HepG2 (cell line): ENCODE measurements at regions not wholly inside any gene's neighbourhood (a gene's known extent, or its start where the extent isn't known, plus 50 kb on each side); places are given as distances from the start of the nearest gene placed in this dataset.

Source experiments
- ATAC-seq: fragments of 200-7000 bp; cut with Tn5 transposase; 3 replicates; pipeline ENCODE4 v1.9.1; 2020; ENCODE audit warnings: mild to moderate bottlenecking, moderate library complexity
- BruUV-seq: library from RNA; stranded (reverse); fragments of 400-500 nt; replicated peaks from 2 replicates; lab custom pipeline; 2021; lab: Mats Ljungman, UMichigan
- CTCF ChIA-PET: fragments of 300-600 bp; formaldehyde crosslinking; extraction: SDS; loops from one replicate; lab custom pipeline; 2021; ENCODE audit warnings: low total read pairs, inconsistent platforms, low intra/inter-chr PET ratio; lab: Yijun Ruan, JAX
- POLR2A ChIA-PET: fragments of 350-600 bp; sonication (Branson Sonifier 250); formaldehyde crosslinking; loops from one replicate; lab custom pipeline; 2020; ENCODE audit warnings: antibody characterized with exemption, inconsistent platforms; lab: Yijun Ruan, JAX
- DNase-seq: peaks from one replicate; pipeline ENCODE4 v3.0.0-alpha.2; 2015; ENCODE audit warnings: low spot score
- FAIRE-seq: peaks from 3 replicates; lab custom pipeline; 2011; peaks lifted over from hg19 to GRCh38; lab: Jason Lieb, UNC
- H2AFZ ChIP-seq: one replicate; pipeline ENCODE4 v1.6.1; 2011; ENCODE audit warnings: low read length, inconsistent platforms
- H3K27ac ChIP-seq: fragments of 300-600 bp; 3 replicates; pipeline ENCODE4 v1.8.0; 2011; ENCODE audit warnings: mixed run types, mild to moderate bottlenecking, mixed read lengths, low read length, inconsistent platforms; ENCODE audit not compliant: insufficient read depth; ENCODE audit errors: extremely low read length
- H3K27me3 ChIP-seq, 2 experiments: fragments of 200-600 bp in 1 of 2; 2 replicates in 1 of 2; 3 replicates in 1 of 2; pipeline versions ENCODE4 v1.6.0 to v1.8.0; 2011; ENCODE audit warnings: low read length in 2 of 2, mild to moderate bottlenecking in 2 of 2, moderate library complexity in 2 of 2, inconsistent platforms in 1 of 2; ENCODE audit not compliant: insufficient read depth in 2 of 2, control insufficient read depth in 1 of 2
- H3K36me3 ChIP-seq, 2 experiments: fragments of 200-600 bp in 1 of 2; replicated peaks in 1 of 2; 2 replicates in 1 of 2; 3 replicates in 1 of 2; pipeline versions ENCODE4 v1.5.1 to v1.8.0; 2011; ENCODE audit warnings: low read length in 2 of 2, inconsistent platforms in 1 of 2; ENCODE audit not compliant: insufficient read depth in 2 of 2, control insufficient read depth in 1 of 2
- H3K4me1 ChIP-seq: 2 replicates; pipeline ENCODE4 v1.5.1; 2012; ENCODE audit warnings: low read length, inconsistent platforms; ENCODE audit not compliant: insufficient read depth
- H3K4me2 ChIP-seq: 2 replicates; pipeline ENCODE4 v1.6.0; 2011; ENCODE audit warnings: low read depth, low read length, inconsistent platforms
- H3K4me3 ChIP-seq, 3 experiments: fragments of 200-600 bp in 1 of 3; sonication (generic), shearing (Covaris generic) in 1 of 3; replicated peaks in 1 of 3; 2 replicates each; pipeline ENCODE4 v1.5.1; 2011 to 2016; ENCODE audit warnings: low read length in 3 of 3, inconsistent platforms in 2 of 3, low read depth in 2 of 3, mild to moderate bottlenecking in 2 of 3, control low read depth in 1 of 3, mixed read lengths in 1 of 3; ENCODE audit not compliant: insufficient read depth in 1 of 3
- H3K79me2 ChIP-seq: one replicate; pipeline ENCODE4 v1.6.1; 2011; ENCODE audit warnings: low read length, inconsistent platforms; ENCODE audit not compliant: insufficient read depth
- H3K9ac ChIP-seq: 2 replicates; pipeline ENCODE4 v1.6.0; 2011; ENCODE audit warnings: mild to moderate bottlenecking, low read depth, low read length, inconsistent platforms; ENCODE audit not compliant: insufficient read depth
- H3K9me3 ChIP-seq: 2 replicates; pipeline ENCODE4 v1.5.1; 2012; ENCODE audit warnings: mild to moderate bottlenecking, low read length
- H4K20me1 ChIP-seq: 2 replicates; pipeline ENCODE4 v1.6.0; 2011; ENCODE audit warnings: inconsistent platforms, mild to moderate bottlenecking, low read length, moderate library complexity; ENCODE audit not compliant: insufficient read depth
- CHD4 ChIP-seq: fragments of 200-600 bp; sonication (generic); IDR thresholded peaks from 2 replicates; pipeline ENCODE4 v1.7.0; 2017; ENCODE audit warnings: mild to moderate bottlenecking, low read length, borderline replicate concordance
- IRF2 ChIP-seq: IDR thresholded peaks from 2 replicates; pipeline ENCODE4 v1.6.1; 2018; ENCODE audit warnings: missing genetic modification reagents, missing compliant biosample characterization
- KLF11 ChIP-seq: IDR thresholded peaks from 2 replicates; pipeline ENCODE4 v1.6.1; 2016; ENCODE audit warnings: missing compliant biosample characterization
- PITX1 ChIP-seq: sonication (generic); formaldehyde crosslinking; IDR thresholded peaks from 2 replicates; pipeline ENCODE4 v1.5.1; 2020; ENCODE audit warnings: mild to moderate bottlenecking, missing genetic modification reagents
- RORA ChIP-seq: sonication (generic); formaldehyde crosslinking; IDR thresholded peaks from 2 replicates; pipeline ENCODE4 v1.5.0; 2020; ENCODE audit warnings: mild to moderate bottlenecking, missing genetic modification reagents, moderate library complexity
- SYNCRIP ChIP-seq: fragments of 200-400 bp; formaldehyde crosslinking; IDR thresholded peaks from 2 replicates; pipeline ENCODE4 v1.6.1; 2018; ENCODE audit warnings: mild to moderate bottlenecking, low read depth, low read length; ENCODE audit not compliant: insufficient read depth
- U2AF2 ChIP-seq: fragments of 200-400 bp; formaldehyde crosslinking; IDR thresholded peaks from 2 replicates; pipeline ENCODE4 v1.6.1; 2017; ENCODE audit warnings: low read depth, mild to moderate bottlenecking, low read length
- ZNF407 ChIP-seq: sonication (generic); formaldehyde crosslinking; IDR thresholded peaks from one replicate; pipeline ENCODE4 v1.5.1; 2020; ENCODE audit warnings: mild to moderate bottlenecking, missing genetic modification reagents; ENCODE audit errors: not compliant biosample characterization
- ZNF549 ChIP-seq: sonication (generic); formaldehyde crosslinking; IDR thresholded peaks from 2 replicates; pipeline ENCODE4 v1.5.0; 2020; ENCODE audit warnings: missing genetic modification reagents
- ZNF687 ChIP-seq: sonication (generic); formaldehyde crosslinking; IDR thresholded peaks from 2 replicates; pipeline ENCODE4 v1.5.1; 2020; ENCODE audit warnings: mild to moderate bottlenecking, missing genetic modification reagents, moderate library complexity
- ZNF780A ChIP-seq: sonication (generic); formaldehyde crosslinking; IDR thresholded peaks from 2 replicates; pipeline ENCODE4 v1.8.0; 2022; ENCODE audit warnings: mild to moderate bottlenecking, missing genetic modification reagents, moderate library complexity
- WGBS: methylation state at CpG from one replicate; pipeline ENCODE4 v1.1.6; 2017; ENCODE audit warnings: low lambda C conversion rate; 5-methylcytosine and 5-hydroxymethylcytosine counted together
- in situ Hi-C: cut with HindIII; loops from 2 replicates; pipeline ENCODE4 v1.10.0; 2017; ENCODE audit warnings: low pct_unique_long_range_greater_than_20kb; ENCODE audit not compliant: extremely low pct_ligation_motif_present
- intact Hi-C: fragments of 100-400 bp; cut with micrococcal nuclease; formaldehyde crosslinking; loops from one replicate; pipeline ENCODE4 v1.10.0; 2022; ENCODE audit not compliant: unreplicated experiment

- TF ChIP-seq ZNF407 (CRISPR knock-in tag) (no peak), U2AF2 (no peak)
Observed at GRCh38 chr11:27281276-27281675, 81.7 kb downstream of the CCDC34 start (continued).

DNA sequence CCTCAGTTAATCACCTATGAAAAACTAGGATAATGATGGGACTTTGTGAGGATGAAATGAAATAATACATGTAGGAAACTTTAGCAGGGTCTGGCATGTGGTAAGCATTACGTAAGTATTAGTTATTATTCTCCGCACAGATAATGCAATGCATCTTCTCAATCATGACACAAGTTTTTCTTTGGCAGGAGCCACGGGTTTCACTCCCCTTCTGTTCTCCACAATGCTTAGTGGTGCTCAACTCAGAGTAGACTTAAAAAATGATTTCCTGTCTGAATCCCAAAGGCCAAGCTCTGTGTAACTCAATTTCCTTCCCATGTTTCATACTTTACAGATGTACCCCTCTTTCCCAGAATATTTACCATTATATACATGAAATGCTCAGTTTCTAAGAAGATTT lies 82.9 kb downstream of the CCDC34 start:
- intact Hi-C loops (no loop called here), in situ Hi-C loops (no loop called here)
- ChIA-PET POLR2A (no interaction called here), CTCF (no interaction called here)
- Histone ChIP-seq H4K20me1 (no peaks in the 10 kb centered on the region), H3K4me1 (peaks cover 41% of the 10 kb centered on the region), H3K27me3 (no peaks in the 10 kb centered on the region; a peak in 1 of 5 replicates), H3K9me3 (no peaks in the 10 kb centered on the region), H2AFZ (no peak overlapping the region), H3K27ac (no peak overlapping the region), H3K36me3 (no peaks in the 10 kb centered on the region), H3K4me3 (no peak overlapping the region), H3K79me2 (no peaks in the 10 kb centered on the region), H3K4me2 (no peak overlapping the region), H3K9ac (no peak overlapping the region)
- 78% methylated on average over 3 of the region's 3 CpGs for WGBS
- ATAC-seq = no peak
- FAIRE-seq = no peak
- BruUV-seq = no TSS peak
- DNase-seq = no peak
- no peak for TF ChIP-seq SYNCRIP
- TF ChIP-seq ZNF780A (CRISPR knock-in tag) = no peak
- no peak for TF ChIP-seq RORA (CRISPR knock-in tag)
- TF ChIP-seq CHD4 = no peak
- no peak for TF ChIP-seq PITX1 (CRISPR knock-in tag)
- no peak for TF ChIP-seq ZNF549
- TF ChIP-seq ZNF687 (CRISPR knock-in tag) = no peak
- no peak for TF ChIP-seq IRF2 (CRISPR knock-in tag)
- TF ChIP-seq KLF11 (CRISPR knock-in tag) = no peak
